Mesenchymal stem cell (in vitro differentiated cells and primary cell): ENCODE measurements at regions not wholly inside any gene's neighbourhood (a gene's known extent, or its start where the extent isn't known, plus 50 kb on each side); places are given as distances from the start of the nearest gene placed in this dataset.

ENCODE experiments used
- DNase-seq: peaks from one replicate; pipeline ENCODE4 v3.0.0-alpha.2; 2013
- H2AFZ ChIP-seq: one replicate; pipeline ENCODE4 v1.6.1; 2013; ENCODE audit warnings: low read depth, mild to moderate bottlenecking, control low read depth, inconsistent platforms, low read length, moderate library complexity
- H2AK5ac ChIP-seq: 2 replicates; pipeline ENCODE4 v1.6.1; 2013; ENCODE audit warnings: low read length, moderate library complexity, mild to moderate bottlenecking, inconsistent platforms; ENCODE audit not compliant: severe bottlenecking
- H2BK120ac ChIP-seq: one replicate; pipeline ENCODE4 v1.6.1; 2013; ENCODE audit warnings: low read depth, mild to moderate bottlenecking, inconsistent platforms, low read length, moderate library complexity
- H2BK12ac ChIP-seq, 2 experiments: one replicate each; pipeline ENCODE4 v1.6.1; 2013; ENCODE audit warnings: inconsistent platforms in 2 of 2, low read length in 2 of 2, mild to moderate bottlenecking in 2 of 2, moderate library complexity in 2 of 2, control low read depth in 1 of 2
- H2BK15ac ChIP-seq: one replicate; pipeline ENCODE4 v1.6.1; 2013; ENCODE audit warnings: mild to moderate bottlenecking, low read depth, inconsistent platforms; ENCODE audit not compliant: poor library complexity, severe bottlenecking
- H2BK5ac ChIP-seq: 2 replicates; pipeline ENCODE4 v1.6.1; 2013; ENCODE audit warnings: low read depth, mild to moderate bottlenecking, low read length, control low read depth, inconsistent platforms; ENCODE audit not compliant: poor library complexity, severe bottlenecking
- H3K14ac ChIP-seq, 2 experiments: one replicate each; pipeline ENCODE4 v1.6.1; 2013; ENCODE audit warnings: inconsistent platforms in 2 of 2, low read length in 2 of 2, control low read depth in 1 of 2, mild to moderate bottlenecking in 1 of 2, moderate library complexity in 1 of 2
- H3K18ac ChIP-seq, 2 experiments: one replicate each; pipeline ENCODE4 v1.6.1; 2013; ENCODE audit warnings: inconsistent platforms in 2 of 2, low read length in 2 of 2, control low read depth in 1 of 2, low read depth in 1 of 2, mild to moderate bottlenecking in 1 of 2
- H3K23ac ChIP-seq, 2 experiments: one replicate each; pipeline ENCODE4 v1.6.1; 2013; ENCODE audit warnings: inconsistent platforms in 2 of 2, low read length in 2 of 2, mild to moderate bottlenecking in 2 of 2, moderate library complexity in 2 of 2, control low read depth in 1 of 2
- H3K27ac ChIP-seq: 2 replicates; pipeline ENCODE4 v1.5.1; 2013; ENCODE audit warnings: mild to moderate bottlenecking, moderate library complexity, low read length, control low read depth, inconsistent platforms; ENCODE audit not compliant: poor library complexity, severe bottlenecking
- H3K27me3 ChIP-seq, 2 experiments: 2 replicates each; pipeline versions ENCODE4 v1.6.1 to v1.7.0; 2013; ENCODE audit warnings: low read length in 2 of 2, mild to moderate bottlenecking in 2 of 2, moderate library complexity in 2 of 2, control low read depth in 1 of 2, inconsistent platforms in 1 of 2; ENCODE audit not compliant: control insufficient read depth in 1 of 2, insufficient read depth in 1 of 2
- H3K36me3 ChIP-seq, 2 experiments: 2 replicates each; pipeline versions ENCODE4 v1.6.1 to v1.7.0; 2013; ENCODE audit warnings: low read length in 2 of 2, control low read depth in 1 of 2, inconsistent platforms in 1 of 2, low read depth in 1 of 2, mild to moderate bottlenecking in 1 of 2; ENCODE audit not compliant: insufficient read depth in 2 of 2, control insufficient read depth in 1 of 2
- H3K4ac ChIP-seq, 2 experiments: one replicate each; pipeline ENCODE4 v1.6.1; 2013; ENCODE audit warnings: inconsistent platforms in 2 of 2, low read length in 2 of 2, mild to moderate bottlenecking in 2 of 2, moderate library complexity in 2 of 2, control low read depth in 1 of 2, low read depth in 1 of 2
- H3K4me1 ChIP-seq: 2 replicates; pipeline ENCODE4 v1.6.1; 2013; ENCODE audit warnings: low read depth, low read length, control low read depth; ENCODE audit not compliant: control insufficient read depth, insufficient read depth
- H3K4me2 ChIP-seq: 2 replicates; pipeline ENCODE4 v1.6.1; 2013; ENCODE audit warnings: low read length, mild to moderate bottlenecking, inconsistent platforms; ENCODE audit not compliant: poor library complexity, severe bottlenecking
- H3K4me3 ChIP-seq, 2 experiments: 2 replicates each; pipeline versions ENCODE4 v1.5.1 to v1.7.0; 2013; ENCODE audit warnings: low read length in 2 of 2, mild to moderate bottlenecking in 2 of 2, control low read depth in 1 of 2, low read depth in 1 of 2; ENCODE audit not compliant: insufficient read depth in 1 of 2
- H3K79me1 ChIP-seq: replicated peaks from 2 replicates; pipeline ENCODE4 v1.6.1; 2013; ENCODE audit warnings: mild to moderate bottlenecking, control low read depth, low read length, inconsistent platforms; ENCODE audit not compliant: poor library complexity, severe bottlenecking
- H3K9ac ChIP-seq: 2 replicates; pipeline ENCODE4 v1.7.0; 2013; ENCODE audit warnings: mild to moderate bottlenecking, low read length, moderate library complexity
- H3K9me3 ChIP-seq: 2 replicates; pipeline ENCODE4 v1.7.0; 2013; ENCODE audit warnings: mild to moderate bottlenecking, low read length; ENCODE audit not compliant: control insufficient read depth
- H4K8ac ChIP-seq: one replicate; pipeline ENCODE4 v1.6.1; 2013; ENCODE audit warnings: inconsistent platforms, mild to moderate bottlenecking, low read length, moderate library complexity
- H4K91ac ChIP-seq: one replicate; pipeline ENCODE4 v1.6.1; 2013; ENCODE audit warnings: mild to moderate bottlenecking, low read length, inconsistent platforms
- WGBS: methylation state at CpG from one replicate; pipeline ENCODE4 v1.1.7; 2013; ENCODE audit warnings: mixed read lengths; 5-methylcytosine and 5-hydroxymethylcytosine counted together

- Histone ChIP-seq H3K18ac (peak overlapping the region; percentile 68 to 78), H2BK15ac (peak overlapping the region; percentile 49), H3K79me1 (peaks cover 30% of the 10 kb centered on the region), H3K36me3 (peaks cover 0 to 21% of the 10 kb centered on the region in 2 experiments), H4K91ac (peak overlapping the region; percentile 56), H3K4ac (peak overlapping the region in 1 of 2 experiments; percentile 67), H3K4me1 (peaks cover 82% of the 10 kb centered on the region), H2AFZ (no peak overlapping the region), H2AK5ac (no peak overlapping the region), H3K9me3 (no peaks in the 10 kb centered on the region), H3K27ac (no peak overlapping the region), H2BK5ac (no peak overlapping the region), H2BK120ac (peak overlapping the region; percentile 42), H3K4me2 (peak overlapping the region; percentile 46), H3K23ac (no peak overlapping the region), H3K9ac (peak overlapping the region; percentile 83), H2BK12ac (no peak overlapping the region), H4K8ac (peak overlapping the region; percentile 29), H3K27me3 (no peaks in the 10 kb centered on the region), H3K4me3 (peak overlapping the region; percentile 43 to 82), H3K14ac (peak overlapping the region in 1 of 2 experiments; percentile 30)
- peak; percentile 66 for DNase-seq
- 32% methylated on average over 23 of the region's 28 CpGs for WGBS
Observed at GRCh38 chr16:85172455-85173145, 60.3 kb upstream of the CIBAR2 start.

DNA sequence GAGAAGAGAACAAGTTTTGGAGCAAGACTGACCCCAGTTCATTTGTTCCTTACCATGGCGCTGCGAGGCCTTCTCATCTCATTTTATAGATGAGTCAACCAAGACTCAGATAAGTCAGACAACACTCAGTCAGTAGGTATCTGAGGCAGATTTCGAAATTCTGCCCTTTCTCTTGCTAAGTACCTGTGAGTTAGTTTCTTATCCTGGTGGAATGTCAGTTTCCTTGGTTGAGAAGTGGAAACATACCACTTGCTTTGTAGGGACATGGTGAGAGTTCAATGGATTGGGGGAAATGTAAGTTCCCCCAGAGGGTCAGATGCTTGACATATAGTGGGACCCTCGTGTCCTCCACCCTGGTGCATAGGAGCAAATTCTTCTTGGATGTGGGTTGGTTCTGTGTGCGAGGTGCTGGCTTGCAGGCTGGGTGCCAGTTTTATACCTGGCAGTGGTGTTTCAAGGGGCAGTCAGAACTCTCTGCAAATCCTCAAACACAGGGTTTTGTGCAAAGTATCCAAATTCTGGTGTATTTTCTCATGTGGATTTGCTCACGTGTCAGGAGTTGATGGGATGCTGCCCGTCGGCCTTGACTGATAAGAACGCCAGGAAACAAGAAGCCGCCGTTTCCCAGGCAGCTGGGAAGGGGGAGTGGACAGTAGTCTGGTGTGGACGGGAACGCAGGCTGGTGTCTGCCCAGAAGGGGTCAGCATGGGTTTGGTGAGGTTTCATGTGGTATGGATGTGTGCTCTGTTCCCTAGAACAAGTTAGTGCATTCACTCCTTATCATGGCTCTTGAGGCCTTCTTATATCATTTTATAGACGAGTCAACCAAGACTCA lies 61.1 kb upstream of the CIBAR2 start:
- Histone ChIP-seq H3K18ac (peak overlapping the region; percentile 78 to 94), H3K4me1 (peaks cover 82% of the 10 kb centered on the region), H3K79me1 (peaks cover 34% of the 10 kb centered on the region), H3K9me3 (no peaks in the 10 kb centered on the region), H3K14ac (peak overlapping the region in 1 of 2 experiments; percentile 73), H2BK12ac (peak overlapping the region in 1 of 2 experiments; percentile 79), H3K27me3 (no peaks in the 10 kb centered on the region), H2BK15ac (no peak overlapping the region), H2AK5ac (peak overlapping the region; percentile 37), H4K8ac (no peak overlapping the region), H3K4me3 (peak overlapping the region in 1 of 2 experiments; percentile 82), H2AFZ (no peak overlapping the region), H3K4ac (peak overlapping the region; percentile 34 to 67), H2BK120ac (peak overlapping the region; percentile 42), H3K36me3 (peaks cover 5 to 28% of the 10 kb centered on the region in 2 experiments), H3K23ac (no peak overlapping the region), H2BK5ac (no peak overlapping the region), H3K27ac (peak overlapping the region; percentile 82), H3K9ac (peak overlapping the region; percentile 83), H4K91ac (no peak overlapping the region), H3K4me2 (peak overlapping the region; percentile 46)
- 17% methylated on average over 14 of the region's 14 CpGs for WGBS
- peak; percentile 91 for DNase-seq

DNA sequence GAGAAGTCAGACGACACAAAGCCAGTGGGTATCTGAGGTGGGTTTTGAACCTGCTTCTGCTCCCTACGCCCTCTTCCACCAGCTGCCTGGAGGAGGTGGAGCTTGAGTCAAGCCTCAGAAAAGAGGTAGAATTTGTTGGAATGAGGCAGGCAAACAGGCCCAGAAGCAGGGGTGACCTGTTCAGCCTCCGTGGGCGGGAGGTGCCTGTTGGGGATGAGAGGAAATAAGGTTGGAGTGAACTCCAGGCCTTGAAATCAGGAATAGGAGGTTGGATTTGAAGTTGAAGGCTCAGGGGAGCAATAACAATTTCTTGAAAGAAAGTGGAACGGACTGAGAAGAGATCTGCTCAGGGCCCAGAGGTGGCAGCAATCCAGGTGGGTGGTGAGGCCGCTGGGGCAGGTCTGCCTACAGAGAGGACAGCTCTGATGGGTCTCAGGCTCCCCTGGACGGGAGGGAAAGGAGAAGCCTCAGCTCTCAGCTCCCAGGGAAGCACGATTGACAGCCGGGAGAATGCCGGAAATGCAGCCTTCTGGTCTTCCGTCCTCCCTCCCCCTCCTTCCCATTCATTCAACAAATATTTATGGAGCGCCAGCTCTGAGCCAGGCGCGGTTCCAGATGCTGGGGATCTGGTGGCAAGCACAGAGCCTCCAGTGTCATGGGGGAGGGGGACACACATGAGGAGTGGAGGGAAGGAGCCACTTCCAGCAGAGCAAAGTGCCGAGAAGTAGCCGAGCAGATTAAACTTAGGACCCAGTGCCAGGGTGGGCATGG lies 61.9 kb upstream of the CIBAR2 start:
- Histone ChIP-seq H3K23ac (no peak overlapping the region), H3K79me1 (peaks cover 37% of the 10 kb centered on the region), H2BK12ac (peak overlapping the region; percentile 90 to 96), H3K4me3 (peak overlapping the region in 1 of 2 experiments; percentile 82), H2AK5ac (peak overlapping the region; percentile 84), H3K4me2 (peak overlapping the region; percentile 60), H2BK15ac (peak overlapping the region; percentile 82), H3K14ac (peak overlapping the region in 1 of 2 experiments; percentile 71), H3K36me3 (peaks cover 5 to 32% of the 10 kb centered on the region in 2 experiments), H2AFZ (no peak overlapping the region), H4K91ac (peak overlapping the region; percentile 96), H4K8ac (peak overlapping the region; percentile 87), H3K4ac (peak overlapping the region; percentile 89 to 92), H2BK120ac (peak overlapping the region; percentile 98), H3K4me1 (peaks cover 78% of the 10 kb centered on the region), H3K18ac (peak overlapping the region; percentile 90 to 94), H3K27me3 (no peaks in the 10 kb centered on the region), H3K9me3 (no peaks in the 10 kb centered on the region), H2BK5ac (no peak overlapping the region), H3K27ac (peak overlapping the region; percentile 82), H3K9ac (peak overlapping the region; percentile 83)
- peak; percentile 93 for DNase-seq
- WGBS: 11% methylated on average over 12 of the region's 16 CpGs
